H1 (cell line): ENCODE measurements at regions not wholly inside any gene's neighbourhood (a gene's known extent, or its start where the extent isn't known, plus 50 kb on each side); places are given as distances from the start of the nearest gene placed in this dataset.

Experiments
- CTCF ChIA-PET: fragments of 300-600 bp; sonication (Branson Sonifier 250); formaldehyde crosslinking; loops from one replicate; lab custom pipeline; 2021; ENCODE audit not compliant: partially characterized antibody; lab: Charles Lee
- POLR2A ChIA-PET: fragments of 300-600 bp; sonication (Branson Sonifier 250); formaldehyde crosslinking; loops from one replicate; lab custom pipeline; 2021; ENCODE audit warnings: inconsistent platforms; ENCODE audit not compliant: partially characterized antibody; lab: Charles Lee
- DNase-seq, 2 experiments: peaks; one replicate each; pipeline versions ENCODE4 v3.0.0 to v3.0.0-alpha.2; 2010 to 2022; ENCODE audit warnings: low spot score in 2 of 2, low read depth in 1 of 2, mixed read lengths in 1 of 2
- FAIRE-seq: peaks from 2 replicates; lab custom pipeline; 2011; peaks lifted over from hg19 to GRCh38; lab: Jason Lieb, UNC
- H2AFZ ChIP-seq: 2 replicates; pipeline ENCODE4 v1.8.1; 2012; ENCODE audit warnings: low read length, inconsistent platforms
- H2AK5ac ChIP-seq: 2 replicates; pipeline ENCODE4 v1.6.1; 2013; ENCODE audit warnings: low read depth, low read length
- H2BK120ac ChIP-seq: replicated peaks from 2 replicates; pipeline ENCODE3; 2013; ENCODE audit warnings: low read depth, low read length, inconsistent platforms
- H2BK12ac ChIP-seq: 2 replicates; pipeline ENCODE4 v1.6.1; 2013; ENCODE audit warnings: low read depth, low read length
- H2BK15ac ChIP-seq: 2 replicates; pipeline ENCODE4 v1.6.1; 2013; ENCODE audit warnings: low read length
- H2BK20ac ChIP-seq: 2 replicates; pipeline ENCODE4 v1.6.1; 2013; ENCODE audit warnings: low read length
- H2BK5ac ChIP-seq: 2 replicates; pipeline ENCODE4 v1.6.1; 2013; ENCODE audit warnings: low read depth, low read length
- H3K14ac ChIP-seq: 2 replicates; pipeline ENCODE4 v1.6.1; 2013; ENCODE audit warnings: inconsistent platforms; ENCODE audit not compliant: insufficient read length
- H3K18ac ChIP-seq: 2 replicates; pipeline ENCODE4 v1.6.1; 2013; ENCODE audit warnings: low read length; ENCODE audit errors: extremely low read depth
- H3K23ac ChIP-seq: 2 replicates; pipeline ENCODE4 v1.6.1; 2013; ENCODE audit warnings: inconsistent platforms; ENCODE audit not compliant: insufficient read length
- H3K23me2 ChIP-seq: 2 replicates; pipeline ENCODE4 v1.6.1; 2013; ENCODE audit warnings: low read depth, low read length
- H3K27ac ChIP-seq: 2 replicates; pipeline ENCODE4 v1.6.1; 2011; ENCODE audit warnings: low read depth, low read length, inconsistent platforms
- H3K27me3 ChIP-seq, 4 experiments: replicated peaks in 1 of 4; 1 replicate in 1 of 4; 2 replicates in 3 of 4; pipeline versions ENCODE4 v1.6.1 to v1.8.1; 2011 to 2013; ENCODE audit warnings: low read length in 3 of 4, mild to moderate bottlenecking in 3 of 4, inconsistent platforms in 2 of 4, mixed read lengths in 2 of 4, moderate library complexity in 1 of 4; ENCODE audit not compliant: control insufficient read depth in 3 of 4, insufficient read depth in 3 of 4; ENCODE audit errors: extremely low read depth in 1 of 4
- H3K36me3 ChIP-seq, 4 experiments: 2 replicates each; pipeline versions ENCODE4 v1.6.1 to v1.8.1; 2011 to 2013; ENCODE audit warnings: mild to moderate bottlenecking in 4 of 4, low read length in 3 of 4, moderate library complexity in 2 of 4, control low read depth in 1 of 4, inconsistent platforms in 1 of 4; ENCODE audit not compliant: insufficient read depth in 4 of 4, control insufficient read depth in 2 of 4
- H3K4ac ChIP-seq: replicated peaks from 2 replicates; pipeline ENCODE3; 2013; ENCODE audit warnings: low read length, low read depth, mixed read lengths, inconsistent platforms; ENCODE audit not compliant: insufficient read length
- H3K4me1 ChIP-seq, 4 experiments: replicated peaks in 1 of 4; 1 replicate in 1 of 4; 2 replicates in 3 of 4; pipeline versions ENCODE4 v1.6.1 to v1.8.1; 2011 to 2013; ENCODE audit warnings: low read length in 3 of 4, inconsistent platforms in 2 of 4, mixed read lengths in 1 of 4; ENCODE audit not compliant: insufficient read depth in 4 of 4, control insufficient read depth in 3 of 4
- H3K4me2 ChIP-seq, 2 experiments: 2 replicates each; pipeline versions ENCODE4 v1.6.1 to v1.8.1; 2011 to 2013; ENCODE audit warnings: low read depth in 2 of 2, low read length in 2 of 2, control low read depth in 1 of 2, inconsistent platforms in 1 of 2, mild to moderate bottlenecking in 1 of 2; ENCODE audit not compliant: insufficient read depth in 1 of 2
- H3K4me3 ChIP-seq, 4 experiments: fragments of 200-600, 300-600 bp in 1 of 4; sonication (generic), shearing (Covaris generic), sonication (Bioruptor Twin) in 1 of 4; 2 replicates each; pipeline versions ENCODE4 v1.5.1 to v1.8.1; 2011 to 2016; ENCODE audit warnings: low read length in 4 of 4, low read depth in 3 of 4, control low read depth in 2 of 4, inconsistent platforms in 2 of 4, mild to moderate bottlenecking in 2 of 4, mixed read lengths in 1 of 4, moderate library complexity in 1 of 4; ENCODE audit not compliant: insufficient read depth in 2 of 4; ENCODE audit errors: extremely low read depth in 1 of 4
- H3K56ac ChIP-seq: replicated peaks from 2 replicates; pipeline ENCODE3; 2013; ENCODE audit warnings: low read depth, mild to moderate bottlenecking, mixed read lengths, low read length, inconsistent platforms; ENCODE audit not compliant: insufficient read length
- H3K79me1 ChIP-seq: 2 replicates; pipeline ENCODE4 v1.6.1; 2013; ENCODE audit warnings: low read depth, low read length, control low read depth
- H3K79me2 ChIP-seq, 2 experiments: 2 replicates each; pipeline versions ENCODE4 v1.6.1 to v1.8.1; 2012 to 2013; ENCODE audit warnings: low read length in 2 of 2, mild to moderate bottlenecking in 2 of 2, inconsistent platforms in 1 of 2; ENCODE audit not compliant: insufficient read depth in 2 of 2, control insufficient read depth in 1 of 2
- H3K9ac ChIP-seq, 4 experiments: replicated peaks in 1 of 4; 1 replicate in 1 of 4; 2 replicates in 3 of 4; pipeline versions ENCODE4 v1.6.1 to v1.8.1; 2011 to 2013; ENCODE audit warnings: low read depth in 3 of 4, low read length in 3 of 4, control low read depth in 2 of 4, mild to moderate bottlenecking in 2 of 4, moderate library complexity in 2 of 4, inconsistent platforms in 1 of 4; ENCODE audit errors: extremely low read depth in 1 of 4
- H3K9me3 ChIP-seq, 2 experiments: 2 replicates each; pipeline versions ENCODE4 v1.6.1 to v1.8.1; 2012 to 2013; ENCODE audit warnings: mild to moderate bottlenecking in 2 of 2, moderate library complexity in 2 of 2, control low read depth in 1 of 2, inconsistent platforms in 1 of 2, low read depth in 1 of 2, low read length in 1 of 2, mixed read lengths in 1 of 2; ENCODE audit not compliant: insufficient read depth in 2 of 2
- H4K20me1 ChIP-seq, 2 experiments: replicated peaks in 1 of 2; 2 replicates each; pipeline versions ENCODE3 to v1.8.1; 2011 to 2013; ENCODE audit warnings: inconsistent platforms in 2 of 2, low read length in 2 of 2, mild to moderate bottlenecking in 1 of 2; ENCODE audit not compliant: insufficient read depth in 2 of 2, control insufficient read depth in 1 of 2
- H4K5ac ChIP-seq: 2 replicates; pipeline ENCODE4 v1.6.1; 2013; ENCODE audit warnings: low read length, low read depth, mixed read lengths, inconsistent platforms; ENCODE audit not compliant: insufficient read length
- H4K8ac ChIP-seq: 2 replicates; pipeline ENCODE4 v1.8.0; 2013; ENCODE audit warnings: mild to moderate bottlenecking, moderate library complexity, low read length, inconsistent platforms; ENCODE audit not compliant: insufficient read depth; ENCODE audit errors: extremely low read depth
- H4K91ac ChIP-seq: replicated peaks from 2 replicates; pipeline ENCODE3; 2013; ENCODE audit warnings: low read length, mixed read lengths, inconsistent platforms; ENCODE audit not compliant: insufficient read length
- BACH1 ChIP-seq: IDR thresholded peaks from 2 replicates; pipeline ENCODE4 v1.6.1; 2012; ENCODE audit warnings: low read length, improper control_type of control experiment
- BRCA1 ChIP-seq: IDR thresholded peaks from 2 replicates; pipeline ENCODE4 v1.6.1; 2012; ENCODE audit warnings: low read depth, low read length, improper control_type of control experiment
- CBX8 ChIP-seq: fragments of 300-800, 300-1000 bp; sonication (generic); IDR thresholded peaks from 2 replicates; pipeline ENCODE4 v1.7.1; 2016; ENCODE audit warnings: low read depth, low read length, borderline replicate concordance
- CHD2 ChIP-seq: IDR thresholded peaks from 2 replicates; pipeline ENCODE4 v1.6.1; 2012; ENCODE audit warnings: low read length, improper control_type of control experiment
- POLR2AphosphoS5 ChIP-seq: IDR thresholded peaks from 2 replicates; pipeline ENCODE4 v1.6.1; 2011; ENCODE audit warnings: low read depth, low read length
- RAD21 ChIP-seq, 2 experiments: IDR thresholded peaks in 1 of 2; conservative IDR thresholded peaks in 1 of 2; 2 replicates each; pipeline ENCODE4 v1.6.1; 2011; ENCODE audit warnings: low read depth in 2 of 2, low read length in 2 of 2, improper control_type of control experiment in 1 of 2, inconsistent platforms in 1 of 2, mild to moderate bottlenecking in 1 of 2, moderate library complexity in 1 of 2
- SIN3A ChIP-seq, 2 experiments: IDR thresholded peaks in 1 of 2; conservative IDR thresholded peaks in 1 of 2; 2 replicates each; pipeline ENCODE4 v1.6.1; 2011 to 2012; ENCODE audit warnings: low read length in 2 of 2, improper control_type of control experiment in 1 of 2, low read depth in 1 of 2, mild to moderate bottlenecking in 1 of 2
- TEAD4 ChIP-seq: IDR thresholded peaks from 2 replicates; pipeline ENCODE4 v1.6.1; 2012; ENCODE audit warnings: low read depth, low read length, inconsistent platforms, mixed read lengths

- H2AFZ ChIP-seq = no peak overlapping the region
- no peak overlapping the region for H3K14ac ChIP-seq
- H3K23me2 ChIP-seq = no peaks in the 10 kb centered on the region; the same call in 1 of the 2 replicates
- no peak overlapping the region for H3K4me2 ChIP-seq
- H3K9me3 ChIP-seq = 0 out of 4 replicates have a peak, but pooled peaks cover 0 to 3% of the 10 kb centered on the region in 2 experiments
- DNase-seq (no peak), FAIRE-seq (no peak)
- no peak overlapping the region for H3K18ac ChIP-seq
- TF ChIP-seq RAD21 (IDR thresholded peaks at IDR 0.05 in 1 of 2, conservative IDR thresholded peaks at IDR 0.05 in 1 of 2; ENCODE audit: low read depth in 2 of 2, low read length in 2 of 2) = no peak
- TF ChIP-seq CBX8 = no peak
- no peak for TF ChIP-seq POLR2AphosphoS5
- no peak for TF ChIP-seq CHD2
- no peak for TF ChIP-seq BRCA1
- no peak for TF ChIP-seq BACH1
- no peak for TF ChIP-seq TEAD4
- TF ChIP-seq SIN3A (conservative IDR thresholded peaks at IDR 0.05 in 1 of 2, IDR thresholded peaks at IDR 0.05 in 1 of 2; ENCODE audit: low read depth in 1 of 2, low read length in 2 of 2) = no peak
- H4K91ac ChIP-seq = no peak overlapping the region
- no peak overlapping the region for H2BK120ac ChIP-seq
- no peak overlapping the region for H3K4me3 ChIP-seq
- CTCF ChIA-PET = interaction anchor here (0.8 kb wide), 1 partner anchor 172 kb away, joined by 3 read pairs; no protein-coding TSS in a partner anchor
- H2BK20ac ChIP-seq = no peak overlapping the region
- H4K5ac ChIP-seq = no peak overlapping the region
- H2BK15ac ChIP-seq = no peak overlapping the region
- no peak overlapping the region for H2BK5ac ChIP-seq
- no peaks in the 10 kb centered on the region for H3K79me2 ChIP-seq
- no peak overlapping the region for H3K27ac ChIP-seq
- POLR2A ChIA-PET = no interaction called here
- H4K20me1 ChIP-seq = no peaks in the 10 kb centered on the region
- no peak overlapping the region for H2AK5ac ChIP-seq
- no peak overlapping the region for H2BK12ac ChIP-seq
- H4K8ac ChIP-seq = no peak overlapping the region
- H3K4me1 ChIP-seq = no peaks in the 10 kb centered on the region
- H3K9ac ChIP-seq = no peak overlapping the region
- H3K79me1 ChIP-seq = no peaks in the 10 kb centered on the region
- no peak overlapping the region for H3K56ac ChIP-seq
- H3K27me3 ChIP-seq = no peaks in the 10 kb centered on the region
- no peaks in the 10 kb centered on the region for H3K36me3 ChIP-seq
- H3K4ac ChIP-seq = no peak overlapping the region
- H3K23ac ChIP-seq = no peak overlapping the region
These were observed 286.8 kb upstream of the PBX1 start for GRCh38 chr1:164272156-164272555.
